Esophagus squamous epithelium (tissue), 5 donors: ENCODE measurements at regions not wholly inside any gene's neighbourhood (a gene's known extent, or its start where the extent isn't known, plus 50 kb on each side); places are given as distances from the start of the nearest gene placed in this dataset.

Experiments used
- DNase-seq: peaks from one replicate; lab custom pipeline; 2025; lab: John Stamatoyannopoulos, UW
- H3K27ac ChIP-seq, 4 donors: fragments of 200-600 bp; sonication (generic); one replicate each; pipeline ENCODE4 v1.5.1; 2016 to 2019; ENCODE audit warnings: mild to moderate bottlenecking in 1 of 4
- H3K27me3 ChIP-seq, 4 donors: fragments of 200-600 bp; sonication (generic); 1 replicate in 3 of 4; 2 replicates in 1 of 4; pipeline versions ENCODE4 v1.5.1 to v1.6.0; 2017 to 2021; ENCODE audit warnings: antibody characterized with exemption in 1 of 4
- H3K36me3 ChIP-seq, 3 donors: fragments of 200-600 bp; sonication (generic); one replicate each; pipeline ENCODE4 v1.5.1; 2016 to 2019
- H3K4me1 ChIP-seq, 3 donors: fragments of 200-600 bp; sonication (generic); one replicate each; pipeline ENCODE4 v1.5.1; 2017 to 2019
- H3K4me3 ChIP-seq, 4 donors: fragments of 200-600 bp; sonication (generic); 1 replicate in 3 of 4; 2 replicates in 1 of 4; pipeline ENCODE4 v1.5.1; 2016 to 2019; ENCODE audit warnings: mild to moderate bottlenecking in 2 of 4, moderate library complexity in 1 of 4
- H3K9me3 ChIP-seq, 3 donors: fragments of 200-600 bp; sonication (generic); one replicate each; pipeline ENCODE4 v1.5.1; 2016 to 2019
- CTCF ChIP-seq, 6 experiments: fragments of 450-650 bp in 4 of 6; fragments of 200-600 bp in 2 of 6; sonication (generic) in 2 of 6; IDR thresholded peaks; one replicate each; pipeline ENCODE4 v1.5.1; 2016 to 2019; ENCODE audit warnings: antibody characterized with exemption in 6 of 6, mild to moderate bottlenecking in 4 of 6, moderate library complexity in 4 of 6
- POLR2A ChIP-seq, 4 donors: fragments of 450-650 bp; IDR thresholded peaks; one replicate each; pipeline ENCODE4 v1.6.1; 2017; ENCODE audit warnings: antibody characterized with exemption in 4 of 4, mild to moderate bottlenecking in 4 of 4, moderate library complexity in 3 of 4
- WGBS, 2 donors: methylation state at CpG; one replicate each; pipeline ENCODE4 v1.1.5; 2018; 5-methylcytosine and 5-hydroxymethylcytosine counted together
- intact Hi-C: fragments of 100-400 bp; cut with DNase I; formaldehyde crosslinking; loops from one replicate; pipeline ENCODE4 v1.15.0; 2022
- donor health status: DM: yes; HTN: yes; CAD: no.

- H3K36me3 ChIP-seq = no peaks in the 10 kb centered on the region
- DNase-seq = no peak
- H3K4me1 ChIP-seq = no peaks in the 10 kb centered on the region
- H3K9me3 ChIP-seq = no peaks in the 10 kb centered on the region
- 21 to 35% methylated on average over 2 of the region's 2 CpGs for WGBS, 2 donors
- no peaks in the 10 kb centered on the region for H3K27me3 ChIP-seq
- intact Hi-C loops = no loop called here
- TF ChIP-seq POLR2A (IDR thresholded peaks at IDR 0.05) = no peak
- no peak overlapping the region for H3K4me3 ChIP-seq
- H3K27ac ChIP-seq = no peak overlapping the region
Observed at GRCh38 chr5:30561771-30562170, 631.7 kb upstream of the CDH6 start.

- intact Hi-C loops = no loop called here
- no peaks in the 10 kb centered on the region for H3K4me1 ChIP-seq
- no peak overlapping the region for H3K4me3 ChIP-seq
- DNase-seq = no peak
- H3K27me3 ChIP-seq = no peaks in the 10 kb centered on the region
- TF ChIP-seq POLR2A (IDR thresholded peaks at IDR 0.05) (no peak), CTCF (IDR thresholded peaks at IDR 0.05) (no peak)
- 57 to 60% methylated on average over 4 of the region's 4 CpGs for WGBS, 2 donors
- H3K27ac ChIP-seq = no peak overlapping the region
- no peaks in the 10 kb centered on the region for H3K9me3 ChIP-seq
- no peaks in the 10 kb centered on the region for H3K36me3 ChIP-seq
Observed at GRCh38 chr5:30551618-30552017, 641.9 kb upstream of the CDH6 start.

- 67 to 87% methylated on average over 4 of the region's 4 CpGs for WGBS, 2 donors
- no peak for DNase-seq
Observed at GRCh38 chr5:30548580-30549305, 644.7 kb upstream of the CDH6 start.

GRCh38 chr5:30540150-30540549 lies 653.3 kb upstream of the CDH6 start:
- H3K9me3 ChIP-seq = peaks cover 0 to 17% (median 5%) of the 10 kb centered on the region in 3 donors
- H3K36me3 ChIP-seq = no peaks in the 10 kb centered on the region
- no peak overlapping the region for H3K4me3 ChIP-seq
- intact Hi-C loops = no loop called here
- WGBS, 2 donors = 73 to 100% methylated on average over 2 to 4 of the region's 4 CpGs
- H3K27me3 ChIP-seq = no peaks in the 10 kb centered on the region
- TF ChIP-seq CTCF (IDR thresholded peaks at IDR 0.05) = no peak
- TF ChIP-seq POLR2A (IDR thresholded peaks at IDR 0.05) = no peak
- no peak overlapping the region for H3K27ac ChIP-seq
- H3K4me1 ChIP-seq = no peaks in the 10 kb centered on the region
- no peak for DNase-seq

More at GRCh38 chr5:30548580-30549305, 644.7 kb upstream of the CDH6 start:
- intact Hi-C loops = no loop called here
- Histone ChIP-seq H3K4me3 (no peak overlapping the region), H3K27me3 (no peaks in the 10 kb centered on the region), H3K27ac (no peak overlapping the region), H3K36me3 (no peaks in the 10 kb centered on the region), H3K9me3 (no peaks in the 10 kb centered on the region), H3K4me1 (no peaks in the 10 kb centered on the region)
- TF ChIP-seq CTCF (IDR thresholded peaks at IDR 0.05) (no peak), POLR2A (IDR thresholded peaks at IDR 0.05) (no peak)

GRCh38 chr5:30539004-30539634 lies 654.4 kb upstream of the CDH6 start:
- Histone ChIP-seq H3K4me1 (no peaks in the 10 kb centered on the region), H3K27me3 (no peaks in the 10 kb centered on the region), H3K9me3 (peaks cover 0 to 17% (median 5%) of the 10 kb centered on the region in 3 donors), H3K27ac (no peak overlapping the region), H3K4me3 (no peak overlapping the region), H3K36me3 (no peaks in the 10 kb centered on the region)
- 38 to 47% methylated on average over 3 to 4 of the region's 4 CpGs for WGBS, 2 donors
- TF ChIP-seq POLR2A (IDR thresholded peaks at IDR 0.05) (no peak), CTCF (IDR thresholded peaks at IDR 0.05) (no peak)
- intact Hi-C loops = no loop called here
- DNase-seq = no peak
